Coronary artery (tissue), 2 donors: ENCODE measurements at regions not wholly inside any gene's neighbourhood (a gene's known extent, or its start where the extent isn't known, plus 50 kb on each side); places are given as distances from the start of the nearest gene placed in this dataset.

Experiments used
- DNase-seq: peaks from one replicate; pipeline ENCODE4 v3.0.0-alpha.2; 2017; ENCODE audit warnings: low spot score
- H3K27ac ChIP-seq, 2 donors: fragments of 200-600 bp; sonication (generic); one replicate each; pipeline ENCODE4 v1.5.1; 2016 to 2019
- H3K4me3 ChIP-seq: fragments of 200-600 bp; sonication (generic); 2 replicates; pipeline ENCODE4 v1.5.1; 2016; ENCODE audit warnings: mild to moderate bottlenecking, moderate library complexity
- TF ChIP-seq, protein P1 (sequence below): fragments of 200-600 bp; sonication (generic); IDR thresholded peaks from one replicate; pipeline ENCODE4 v1.5.1; 2019; ENCODE audit warnings: antibody characterized with exemption

DNA sequence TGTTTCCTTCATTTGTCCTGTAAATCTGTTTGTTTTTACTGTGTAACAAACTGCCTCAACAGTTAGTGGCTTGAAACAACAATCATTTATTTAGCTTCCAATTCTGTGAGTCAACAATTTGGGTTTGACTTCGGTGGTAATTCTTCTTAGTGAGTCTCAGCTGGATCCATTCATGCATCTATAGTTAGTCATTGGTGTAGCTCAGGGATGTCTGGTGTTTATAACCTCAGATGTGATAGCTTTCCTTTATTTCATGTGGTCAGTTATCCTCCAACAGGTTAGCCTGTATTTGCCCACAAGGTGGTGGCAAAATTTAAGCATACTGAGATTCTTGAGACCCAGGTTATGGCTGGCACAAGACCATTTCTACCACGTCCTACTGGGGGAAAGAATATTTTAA, 1267.2 kb downstream of the RAPGEF2 start:
- no peak for DNase-seq
- H3K4me3 ChIP-seq = no peak overlapping the region
- no peak overlapping the region for H3K27ac ChIP-seq
- TF ChIP-seq, protein P1, sequence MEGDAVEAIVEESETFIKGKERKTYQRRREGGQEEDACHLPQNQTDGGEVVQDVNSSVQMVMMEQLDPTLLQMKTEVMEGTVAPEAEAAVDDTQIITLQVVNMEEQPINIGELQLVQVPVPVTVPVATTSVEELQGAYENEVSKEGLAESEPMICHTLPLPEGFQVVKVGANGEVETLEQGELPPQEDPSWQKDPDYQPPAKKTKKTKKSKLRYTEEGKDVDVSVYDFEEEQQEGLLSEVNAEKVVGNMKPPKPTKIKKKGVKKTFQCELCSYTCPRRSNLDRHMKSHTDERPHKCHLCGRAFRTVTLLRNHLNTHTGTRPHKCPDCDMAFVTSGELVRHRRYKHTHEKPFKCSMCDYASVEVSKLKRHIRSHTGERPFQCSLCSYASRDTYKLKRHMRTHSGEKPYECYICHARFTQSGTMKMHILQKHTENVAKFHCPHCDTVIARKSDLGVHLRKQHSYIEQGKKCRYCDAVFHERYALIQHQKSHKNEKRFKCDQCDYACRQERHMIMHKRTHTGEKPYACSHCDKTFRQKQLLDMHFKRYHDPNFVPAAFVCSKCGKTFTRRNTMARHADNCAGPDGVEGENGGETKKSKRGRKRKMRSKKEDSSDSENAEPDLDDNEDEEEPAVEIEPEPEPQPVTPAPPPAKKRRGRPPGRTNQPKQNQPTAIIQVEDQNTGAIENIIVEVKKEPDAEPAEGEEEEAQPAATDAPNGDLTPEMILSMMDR = no peak

DNA sequence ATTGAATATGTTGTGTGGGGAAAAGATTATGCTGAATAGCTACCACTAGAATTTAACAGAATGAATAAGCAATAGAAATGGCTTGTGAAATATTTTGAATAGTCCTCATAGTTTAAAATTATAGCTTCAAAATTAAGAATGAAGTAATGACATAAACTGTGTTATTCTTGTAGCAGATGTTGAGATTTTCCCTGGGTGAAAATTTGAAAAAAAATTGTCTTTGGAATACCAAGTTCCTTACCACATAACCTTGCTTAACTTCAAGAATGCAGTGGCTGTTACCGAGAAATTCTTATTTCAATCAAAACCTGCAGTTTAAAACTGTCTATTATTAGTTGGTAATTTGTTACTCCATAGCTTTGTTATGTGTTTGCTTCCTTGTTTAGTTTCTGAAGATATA, 1268.6 kb downstream of the RAPGEF2 start:
- no peak overlapping the region for H3K4me3 ChIP-seq
- TF ChIP-seq, protein P1 = no peak
- no peak for DNase-seq
- no peak overlapping the region for H3K27ac ChIP-seq

DNA sequence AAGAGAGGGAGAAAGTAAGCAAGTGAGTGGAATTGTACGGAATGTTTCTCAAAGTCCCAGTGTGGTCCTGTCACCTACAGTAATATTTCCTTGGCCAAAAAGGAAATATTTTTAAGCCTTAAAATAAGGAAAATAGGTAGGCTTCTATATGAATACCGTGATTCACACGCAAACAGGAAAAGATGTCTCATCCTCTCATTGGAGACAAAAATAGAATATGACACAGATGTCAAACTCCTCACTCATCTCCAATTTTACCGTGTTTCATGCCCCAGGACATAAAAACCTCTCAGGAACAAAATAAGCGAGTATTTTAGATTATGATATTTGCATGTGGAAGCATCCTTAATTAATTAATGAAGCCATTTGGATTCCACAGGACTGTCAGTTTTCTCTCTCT, 1269.5 kb downstream of the RAPGEF2 start:
- TF ChIP-seq, protein P1 = no peak
- Histone ChIP-seq H3K4me3 (no peak overlapping the region), H3K27ac (no peak overlapping the region)
- no peak for DNase-seq

DNA sequence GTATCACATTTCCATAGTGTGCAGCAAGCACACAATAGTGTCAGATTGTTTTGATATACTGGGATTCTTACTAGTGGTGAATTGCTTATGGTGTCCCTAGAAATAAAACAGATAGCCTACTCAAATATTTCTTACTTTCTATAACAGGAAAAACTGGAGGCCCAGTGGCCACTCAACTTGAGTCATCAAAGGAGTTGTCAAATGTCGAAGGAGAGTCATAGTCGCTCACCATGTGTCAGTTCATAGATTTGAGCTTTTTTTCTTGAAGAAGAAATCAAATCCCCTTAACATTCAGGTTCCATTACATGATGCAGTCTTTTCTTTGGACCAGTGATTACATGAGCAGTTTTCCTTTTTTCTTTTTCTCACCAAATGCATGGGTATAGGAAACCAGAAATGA, 1271.0 kb downstream of the RAPGEF2 start:
- no peak for DNase-seq
- Histone ChIP-seq H3K27ac (no peak overlapping the region), H3K4me3 (no peak overlapping the region)
- TF ChIP-seq, protein P1 = no peak

DNA sequence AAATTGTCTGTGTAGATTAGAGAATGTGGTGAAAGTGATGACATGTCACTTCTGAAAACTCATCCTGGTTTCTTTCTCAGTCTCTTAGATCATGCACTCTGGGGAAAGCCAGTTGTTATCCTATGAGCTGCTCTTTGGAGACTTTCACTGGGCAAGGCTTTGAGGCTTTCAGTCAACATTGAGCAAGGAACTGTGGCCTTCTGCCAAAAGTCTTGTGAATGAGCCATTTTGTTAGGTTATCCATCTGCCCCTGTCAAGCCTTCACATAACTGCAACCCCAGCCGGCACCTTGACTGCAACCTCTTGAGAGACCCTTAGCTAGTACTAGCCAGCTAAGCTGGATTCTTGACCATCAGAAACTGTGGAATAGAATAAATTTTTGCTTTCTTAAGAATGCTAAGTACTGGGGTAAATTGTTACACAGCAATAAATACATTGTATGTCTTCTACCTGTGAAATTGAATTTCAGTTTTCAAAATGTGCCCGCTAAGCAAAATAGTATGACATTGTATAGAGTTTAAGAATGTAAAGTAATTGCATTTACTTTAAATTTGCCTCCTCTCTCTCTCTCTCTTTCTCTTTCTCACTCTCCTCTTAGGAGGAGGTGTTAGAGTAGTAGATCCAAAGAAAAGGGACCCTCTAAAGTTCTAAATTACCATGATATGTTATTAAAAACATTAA, 1273.0 kb downstream of the RAPGEF2 start:
- Histone ChIP-seq H3K27ac (no peak overlapping the region), H3K4me3 (no peak overlapping the region)
- TF ChIP-seq, protein P1 = no peak
- DNase-seq = no peak

DNA sequence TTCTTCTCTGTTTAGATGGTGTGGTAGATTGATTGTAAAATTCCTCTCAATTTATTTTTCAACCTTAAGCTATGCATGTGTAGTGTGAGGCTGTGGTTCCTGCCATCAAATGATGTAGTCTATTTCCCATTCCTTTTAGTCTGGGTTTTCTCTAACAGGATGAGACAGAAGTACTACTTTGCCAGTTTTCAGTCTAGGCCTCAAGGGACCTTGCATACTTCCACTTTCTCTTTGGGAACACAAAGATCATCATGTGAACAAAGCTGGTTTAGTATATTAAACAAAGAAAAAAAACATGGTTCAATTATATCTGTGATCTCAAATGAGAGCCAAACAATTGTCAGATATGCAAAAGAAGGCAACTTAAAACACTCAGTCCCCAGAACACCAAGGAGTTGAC, 1284.0 kb downstream of the RAPGEF2 start:
- TF ChIP-seq, protein P1 = no peak
- DNase-seq = no peak
- Histone ChIP-seq H3K4me3 (no peak overlapping the region), H3K27ac (no peak overlapping the region)

DNA sequence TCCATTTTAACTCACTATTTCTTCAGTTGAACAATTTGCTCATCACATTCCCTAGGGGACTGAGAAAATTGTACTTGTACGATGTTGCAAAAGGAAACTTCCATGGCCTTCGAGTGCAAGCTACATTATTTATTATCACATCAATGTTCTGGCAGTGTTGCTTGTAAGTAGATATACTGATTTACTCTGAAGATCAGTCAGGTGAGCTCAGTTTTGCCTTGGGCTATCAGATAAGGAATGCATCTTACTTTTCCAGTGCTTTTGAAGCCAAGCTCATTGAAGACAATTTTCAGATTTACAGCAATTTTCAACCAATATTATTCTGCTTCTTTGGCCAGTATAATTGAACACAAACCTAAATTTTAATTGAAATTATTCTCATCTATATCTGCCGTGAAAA, 1296.9 kb downstream of the RAPGEF2 start:
- TF ChIP-seq, protein P1 = no peak
- H3K27ac ChIP-seq = no peak overlapping the region
- no peak for DNase-seq
- H3K4me3 ChIP-seq = no peak overlapping the region
